MCF 10A (cell line): ENCODE measurements at regions not wholly inside any gene's neighbourhood (a gene's known extent, or its start where the extent isn't known, plus 50 kb on each side); places are given as distances from the start of the nearest gene placed in this dataset.
A peak's percentile ranks its signal among the peaks of the same experiment; 100 is the strongest.

ENCODE experiments used
- BruUV-seq: library from RNA; stranded (reverse); fragments of 400-500 nt; replicated peaks from 2 replicates; lab custom pipeline; 2021; lab: Mats Ljungman, UMichigan
- CTCF ChIA-PET: fragments of 300-600 bp; sonication (Branson Sonifier 250); formaldehyde crosslinking; extraction: SDS; loops from one replicate; lab custom pipeline; 2021; ENCODE audit warnings: antibody characterized with exemption, inconsistent platforms; lab: Yijun Ruan, JAX
- POLR2A ChIA-PET: fragments of 300-600, 350-650 bp; sonication (Branson Sonifier 250); formaldehyde crosslinking; extraction: SDS; loops from one replicate; lab custom pipeline; 2020; ENCODE audit warnings: antibody characterized with exemption, inconsistent platforms; lab: Yijun Ruan, JAX
- DNase-seq: peaks from one replicate; pipeline ENCODE4 v3.0.0-alpha.2; 2018; ENCODE audit not compliant: unreplicated experiment
- H3K27ac Mint-ChIP-seq: one replicate; pipeline ENCODE4 v1.8.0; 2022; ENCODE audit warnings: mild to moderate bottlenecking, low read depth, mixed read lengths; ENCODE audit not compliant: unreplicated experiment
- H3K27me3 Mint-ChIP-seq: one replicate; pipeline ENCODE4 v1.8.0; 2022; ENCODE audit warnings: mixed read lengths; ENCODE audit not compliant: insufficient read depth, unreplicated experiment
- H3K36me3 Mint-ChIP-seq: one replicate; pipeline ENCODE4 v1.8.0; 2022; ENCODE audit warnings: mild to moderate bottlenecking, moderate library complexity, mixed read lengths; ENCODE audit not compliant: insufficient read depth, unreplicated experiment
- H3K4me1 Mint-ChIP-seq: one replicate; pipeline ENCODE4 v1.8.0; 2022; ENCODE audit warnings: mixed read lengths; ENCODE audit not compliant: insufficient read depth, unreplicated experiment
- H3K4me3 Mint-ChIP-seq: one replicate; pipeline ENCODE4 v1.8.0; 2022; ENCODE audit warnings: mild to moderate bottlenecking, moderate library complexity, mixed read lengths; ENCODE audit not compliant: unreplicated experiment
- H3K9me3 Mint-ChIP-seq: one replicate; pipeline ENCODE4 v1.8.0; 2022; ENCODE audit warnings: mixed read lengths; ENCODE audit not compliant: unreplicated experiment
- CTCF ChIP-seq: fragments of 200-600 bp; IDR thresholded peaks from one replicate; pipeline ENCODE4 v1.8.0; 2022; ENCODE audit warnings: antibody characterized with exemption, mild to moderate bottlenecking; ENCODE audit not compliant: unreplicated experiment
- intact Hi-C: fragments of 100-400 bp; cut with micrococcal nuclease; formaldehyde crosslinking; loops from 2 replicates; pipeline ENCODE4 v1.14.1; 2022

GRCh38 chr4:186946136-186946535 is 222.5 kb upstream of the FAT1 start:
- intact Hi-C loops, result no loop called here
- Mint-ChIP-seq H3K36me3 (no peaks in the 10 kb centered on the region), H3K4me3 (no peak overlapping the region), H3K27me3 (no peaks in the 10 kb centered on the region), H3K4me1 (no peaks in the 10 kb centered on the region), H3K27ac (no peak overlapping the region), H3K9me3 (no peaks in the 10 kb centered on the region)
- ChIA-PET POLR2A (interaction anchor here (2.3 kb wide), 1 partner anchor 9 kb away, joined by 4 read pairs; no protein-coding TSS in a partner anchor), CTCF (interaction anchor here (0.6 kb wide), 1 partner anchor 211 kb away, joined by 3 read pairs; no protein-coding TSS in a partner anchor)
- no TSS peak for BruUV-seq
- no peak for DNase-seq
- no peak for TF ChIP-seq CTCF

GRCh38 chr4:186946682-186947294 is 223.1 kb upstream of the FAT1 start:
- BruUV-seq, result no TSS peak
- no peak overlapping the region for H3K4me3 Mint-ChIP-seq
- H3K27me3 Mint-ChIP-seq, result no peaks in the 10 kb centered on the region
- no peak for TF ChIP-seq CTCF
- intact Hi-C loops, result no loop called here
- ChIA-PET POLR2A (no interaction called here), CTCF (interaction anchor here (0.6 kb wide), 1 partner anchor 212 kb away, joined by 3 read pairs; no protein-coding TSS in a partner anchor)
- peak; percentile 50 for DNase-seq
- H3K9me3 Mint-ChIP-seq, result no peaks in the 10 kb centered on the region
- H3K36me3 Mint-ChIP-seq, result no peaks in the 10 kb centered on the region
- no peak overlapping the region for H3K27ac Mint-ChIP-seq
- H3K4me1 Mint-ChIP-seq, result no peaks in the 10 kb centered on the region

- Mint-ChIP-seq H3K9me3 (no peaks in the 10 kb centered on the region), H3K36me3 (no peaks in the 10 kb centered on the region), H3K4me1 (no peaks in the 10 kb centered on the region), H3K4me3 (no peak overlapping the region), H3K27me3 (no peaks in the 10 kb centered on the region), H3K27ac (no peak overlapping the region)
- DNase-seq, result no peak
- ChIA-PET POLR2A (interaction anchor here (0.6 to 0.9 kb wide), 3 partner anchors 26 to 945 kb away, joined by 3 to 4 read pairs (median 3); no protein-coding TSS in a partner anchor), CTCF (interaction anchor here (0.6 kb wide), 1 partner anchor 139 kb away, joined by 4 read pairs; no protein-coding TSS in a partner anchor)
- no TSS peak for BruUV-seq
- intact Hi-C loops, result no loop called here
- peak; percentile 13 for TF ChIP-seq CTCF
These were observed 224.9 kb upstream of the FAT1 start for GRCh38 chr4:186948361-186949242.

GRCh38 chr4:186949847-186950246 is 226.2 kb upstream of the FAT1 start:
- TF ChIP-seq CTCF, result no peak
- Mint-ChIP-seq H3K27me3 (no peaks in the 10 kb centered on the region), H3K4me3 (no peak overlapping the region), H3K36me3 (no peaks in the 10 kb centered on the region), H3K9me3 (no peaks in the 10 kb centered on the region), H3K4me1 (peaks cover 4% of the 10 kb centered on the region), H3K27ac (no peak overlapping the region)
- POLR2A ChIA-PET, result no interaction called here
- DNase-seq, result no peak
- intact Hi-C loops, result no loop called here
- no TSS peak for BruUV-seq
- CTCF ChIA-PET, result no interaction called here
